MM.1S (cell line): ENCODE measurements at regions not wholly inside any gene's neighbourhood (a gene's known extent, or its start where the extent isn't known, plus 50 kb on each side); places are given as distances from the start of the nearest gene placed in this dataset.
"Not testable (repeated sequence)": the region's sequence is repeated elsewhere in the genome, so short reads cannot be mapped to it uniquely, and the experiment has no call there.

Source experiments
- DNase-seq: peaks from one replicate; pipeline ENCODE4 v3.0.0-alpha.2; 2015
- H2AFZ ChIP-seq: fragments of 300-600 bp; sonication (generic); 2 replicates; pipeline ENCODE4 v1.6.0; 2016; ENCODE audit warnings: antibody characterized with exemption, low read length
- H3F3A ChIP-seq: fragments of 300-600 bp; sonication (generic); 2 replicates; pipeline ENCODE4 v1.6.1; 2016; ENCODE audit warnings: mild to moderate bottlenecking, antibody characterized with exemption, low read length, moderate library complexity, mixed read lengths; ENCODE audit not compliant: insufficient read depth
- H3K27ac ChIP-seq: fragments of 300-600 bp; sonication (generic); 2 replicates; pipeline ENCODE4 v1.5.1; 2016; ENCODE audit warnings: mild to moderate bottlenecking, low read length
- H3K27me3 ChIP-seq: fragments of 300-600 bp; sonication (generic); replicated peaks from 2 replicates; pipeline ENCODE4 v1.6.0; 2016; ENCODE audit warnings: low read length; ENCODE audit not compliant: insufficient read depth
- H3K36me3 ChIP-seq: fragments of 300-600 bp; sonication (generic); replicated peaks from 2 replicates; pipeline ENCODE4 v1.6.1; 2016; ENCODE audit warnings: mild to moderate bottlenecking, low read length, mixed read lengths; ENCODE audit not compliant: insufficient read depth
- H3K4me1 ChIP-seq: fragments of 300-600 bp; sonication (generic); 2 replicates; pipeline ENCODE4 v1.6.1; 2016; ENCODE audit warnings: low read length, mixed read lengths
- H3K4me2 ChIP-seq: fragments of 300-600 bp; sonication (generic); 2 replicates; pipeline ENCODE4 v1.6.0; 2016; ENCODE audit warnings: low read depth, low read length
- H3K4me3 ChIP-seq: fragments of 300-600 bp; sonication (generic); 2 replicates; pipeline ENCODE4 v1.5.1; 2016; ENCODE audit warnings: low read length, mixed read lengths
- H3K79me2 ChIP-seq: fragments of 300-600 bp; sonication (generic); 2 replicates; pipeline ENCODE4 v1.6.1; 2016; ENCODE audit warnings: mixed run types, low read length, mixed read lengths
- H3K9ac ChIP-seq: fragments of 300-600 bp; sonication (generic); 2 replicates; pipeline ENCODE4 v1.6.1; 2016; ENCODE audit warnings: low read length, mixed read lengths
- H3K9me2 ChIP-seq: fragments of 300-600 bp; sonication (generic); replicated peaks from 2 replicates; pipeline ENCODE4 v1.6.1; 2016; ENCODE audit warnings: mild to moderate bottlenecking, low read length, mixed read lengths; ENCODE audit not compliant: insufficient read depth
- H3K9me3 ChIP-seq: fragments of 300-600 bp; sonication (generic); replicated peaks from 2 replicates; pipeline ENCODE4 v1.6.1; 2016; ENCODE audit warnings: mild to moderate bottlenecking, low read length, mixed read lengths; ENCODE audit not compliant: insufficient read depth
- H4K20me1 ChIP-seq: fragments of 300-600 bp; sonication (generic); 2 replicates; pipeline ENCODE4 v1.6.1; 2016; ENCODE audit warnings: mild to moderate bottlenecking, low read length, moderate library complexity, mixed read lengths; ENCODE audit not compliant: insufficient read depth
- CTCF ChIP-seq: fragments of 300-600 bp; sonication (generic); IDR thresholded peaks from 2 replicates; pipeline ENCODE4 v1.5.1; 2016; ENCODE audit warnings: antibody characterized with exemption, low read length, mixed read lengths
- EZH2 ChIP-seq: fragments of 300-600 bp; sonication (generic); optimal IDR thresholded peaks from 2 replicates; pipeline ENCODE3; 2017; ENCODE audit warnings: low read depth, mild to moderate bottlenecking, antibody characterized with exemption, low read length, mixed read lengths
- EZH2phosphoT487 ChIP-seq: fragments of 300-600 bp; sonication (generic); IDR thresholded peaks from 2 replicates; pipeline ENCODE4 v1.6.1; 2018; ENCODE audit warnings: antibody characterized with exemption, low read length

GRCh38 chr14:106626942-106627588 lies 1100.7 kb downstream of the TMEM121 start:
- H3K9me2 ChIP-seq, H3K4me1 ChIP-seq, H3F3A ChIP-seq, H4K20me1 ChIP-seq, H3K27me3 ChIP-seq, H3K4me3 ChIP-seq, H3K9ac ChIP-seq, H3K4me2 ChIP-seq, H3K9me3 ChIP-seq, H2AFZ ChIP-seq, H3K27ac ChIP-seq, H3K36me3 ChIP-seq, H3K79me2 ChIP-seq: not testable (repeated sequence)
- peak; percentile 40 for TF ChIP-seq CTCF
- peak; percentile 50 for DNase-seq

GRCh38 chr14:106631879-106632278 lies 1105.5 kb downstream of the TMEM121 start:
- H3K36me3 ChIP-seq = no peaks in the 10 kb centered on the region
- H3K79me2 ChIP-seq = no peaks in the 10 kb centered on the region
- DNase-seq = no peak
- no peaks in the 10 kb centered on the region for H3K27me3 ChIP-seq
- no peak overlapping the region for H3K9ac ChIP-seq
- H3K27ac ChIP-seq = no peak overlapping the region
- no peaks in the 10 kb centered on the region for H3K9me3 ChIP-seq
- H3K4me2 ChIP-seq = no peak overlapping the region
- no peak overlapping the region for H2AFZ ChIP-seq
- H3K4me3 ChIP-seq = no peak overlapping the region
- no peaks in the 10 kb centered on the region for H3K4me1 ChIP-seq
- H3F3A ChIP-seq = no peaks in the 10 kb centered on the region
- no peaks in the 10 kb centered on the region for H4K20me1 ChIP-seq
- H3K9me2 ChIP-seq = no peaks in the 10 kb centered on the region
- TF ChIP-seq EZH2 = no peak
- no peak for TF ChIP-seq EZH2phosphoT487
- no peak for TF ChIP-seq CTCF

- H4K20me1 ChIP-seq = no peaks in the 10 kb centered on the region
- TF ChIP-seq EZH2 (no peak), EZH2phosphoT487 (no peak), CTCF (no peak)
- H3K4me1 ChIP-seq = no peaks in the 10 kb centered on the region
- H3K27ac ChIP-seq = no peak overlapping the region
- no peak for DNase-seq
- H3K27me3 ChIP-seq = no peaks in the 10 kb centered on the region
- no peaks in the 10 kb centered on the region for H3K9me3 ChIP-seq
- H2AFZ ChIP-seq = no peak overlapping the region
- no peaks in the 10 kb centered on the region for H3F3A ChIP-seq
- no peak overlapping the region for H3K4me3 ChIP-seq
- no peak overlapping the region for H3K4me2 ChIP-seq
- H3K36me3 ChIP-seq = no peaks in the 10 kb centered on the region
- no peaks in the 10 kb centered on the region for H3K79me2 ChIP-seq
- H3K9ac ChIP-seq = no peak overlapping the region
- H3K9me2 ChIP-seq = no peaks in the 10 kb centered on the region
These were observed 1107.3 kb downstream of the TMEM121 start for GRCh38 chr14:106633721-106634120.
